T-helper 2 cell treated with Interferon-gamma antibody and Interleukin-4, amounts not matched to agents 5 μg/mL and 100 μg/mL, for 36 hours (primary cell): ENCODE measurements at regions not wholly inside any gene's neighbourhood (a gene's known extent, or its start where the extent isn't known, plus 50 kb on each side); places are given as distances from the start of the nearest gene placed in this dataset.
"Not testable (repeated sequence)": the region's sequence is repeated elsewhere in the genome, so short reads cannot be mapped to it uniquely, and the experiment has no call there.

Experiments used
- DNase-seq: peaks from one replicate; pipeline ENCODE4 v3.0.0; 2021; ENCODE audit warnings: low spot score
- H3K27ac Mint-ChIP-seq: one replicate; pipeline ENCODE4 v1.8.0; 2021; ENCODE audit warnings: mild to moderate bottlenecking, mixed read lengths
- H3K27me3 Mint-ChIP-seq: one replicate; pipeline ENCODE4 v1.8.0; 2021; ENCODE audit warnings: low read depth, mixed read lengths
- H3K36me3 Mint-ChIP-seq: one replicate; pipeline ENCODE4 v1.8.0; 2021; ENCODE audit warnings: low read depth, mixed read lengths
- H3K4me1 Mint-ChIP-seq: one replicate; pipeline ENCODE4 v1.8.0; 2021; ENCODE audit warnings: low read depth, mixed read lengths
- H3K4me3 Mint-ChIP-seq: one replicate; pipeline ENCODE4 v1.8.0; 2022; ENCODE audit warnings: mild to moderate bottlenecking, moderate library complexity, mixed read lengths
- H3K9me3 Mint-ChIP-seq: one replicate; pipeline ENCODE4 v1.8.0; 2021; ENCODE audit warnings: mixed read lengths

- not testable (repeated sequence) for H3K36me3 Mint-ChIP-seq, H3K27ac Mint-ChIP-seq, H3K4me3 Mint-ChIP-seq, DNase-seq, H3K27me3 Mint-ChIP-seq, H3K4me1 Mint-ChIP-seq
- peaks cover 23% of the 10 kb centered on the region for H3K9me3 Mint-ChIP-seq
These were observed 194.3 kb downstream of the SPATA31A6 start for GRCh38 chr9:42377530-42378417.

- Mint-ChIP-seq H3K4me1 (no peaks in the 10 kb centered on the region), H3K4me3 (no peak overlapping the region), H3K27ac (no peak overlapping the region), H3K9me3 (peaks cover 23% of the 10 kb centered on the region), H3K36me3 (no peaks in the 10 kb centered on the region), H3K27me3 (no peaks in the 10 kb centered on the region)
- no peak for DNase-seq
These were observed 195.0 kb downstream of the SPATA31A6 start for GRCh38 chr9:42378418-42378815.

GRCh38 chr9:42379602-42380001, 196.1 kb downstream of the SPATA31A6 start:
- not testable (repeated sequence) for H3K4me1 Mint-ChIP-seq, H3K36me3 Mint-ChIP-seq, DNase-seq, H3K27ac Mint-ChIP-seq, H3K27me3 Mint-ChIP-seq, H3K4me3 Mint-ChIP-seq
- peaks cover 23% of the 10 kb centered on the region for H3K9me3 Mint-ChIP-seq

- not testable (repeated sequence) for H3K27ac Mint-ChIP-seq, H3K27me3 Mint-ChIP-seq, H3K4me1 Mint-ChIP-seq, H3K9me3 Mint-ChIP-seq, DNase-seq, H3K36me3 Mint-ChIP-seq, H3K4me3 Mint-ChIP-seq
These were observed 201.1 kb downstream of the SPATA31A6 start for GRCh38 chr9:42384585-42384984.

GRCh38 chr9:42385574-42386120, 202.2 kb downstream of the SPATA31A6 start:
- not testable (repeated sequence) for H3K4me3 Mint-ChIP-seq, DNase-seq, H3K4me1 Mint-ChIP-seq, H3K36me3 Mint-ChIP-seq, H3K27ac Mint-ChIP-seq, H3K9me3 Mint-ChIP-seq, H3K27me3 Mint-ChIP-seq

GRCh38 chr9:42386477-42386876, 203.0 kb downstream of the SPATA31A6 start:
- DNase-seq, result no peak

GRCh38 chr9:42388146-42388690, 204.8 kb downstream of the SPATA31A6 start:
- Mint-ChIP-seq H3K9me3 (peaks cover 3% of the 10 kb centered on the region), H3K4me1 (no peaks in the 10 kb centered on the region), H3K27me3 (no peaks in the 10 kb centered on the region), H3K27ac (no peak overlapping the region), H3K4me3 (no peak overlapping the region), H3K36me3 (no peaks in the 10 kb centered on the region)
- DNase-seq, result no peak

More at GRCh38 chr9:42386477-42386876, 203.0 kb downstream of the SPATA31A6 start:
- Mint-ChIP-seq H3K36me3 (no peaks in the 10 kb centered on the region), H3K4me3 (no peak overlapping the region), H3K27me3 (no peaks in the 10 kb centered on the region), H3K4me1 (no peaks in the 10 kb centered on the region), H3K27ac (no peak overlapping the region), H3K9me3 (peaks cover 3% of the 10 kb centered on the region)

GRCh38 chr9:42388846-42389245, 205.4 kb downstream of the SPATA31A6 start:
- no peak for DNase-seq
- H3K36me3 Mint-ChIP-seq, result no peaks in the 10 kb centered on the region

GRCh38 chr9:42392773-42393455, 209.5 kb downstream of the SPATA31A6 start:
- DNase-seq, result peak; percentile 27
- not testable (repeated sequence) for H3K36me3 Mint-ChIP-seq

More at GRCh38 chr9:42388846-42389245, 205.4 kb downstream of the SPATA31A6 start:
- Mint-ChIP-seq H3K27me3 (no peaks in the 10 kb centered on the region), H3K4me3 (no peak overlapping the region), H3K4me1 (no peaks in the 10 kb centered on the region), H3K27ac (no peak overlapping the region), H3K9me3 (peaks cover 3% of the 10 kb centered on the region)

GRCh38 chr9:42396318-42396717, 212.9 kb downstream of the SPATA31A6 start:
- Mint-ChIP-seq H3K36me3 (no peaks in the 10 kb centered on the region), H3K27me3 (no peaks in the 10 kb centered on the region), H3K27ac (no peak overlapping the region), H3K9me3 (no peaks in the 10 kb centered on the region), H3K4me1 (no peaks in the 10 kb centered on the region), H3K4me3 (no peak overlapping the region)
- DNase-seq, result no peak

More at GRCh38 chr9:42392773-42393455, 209.5 kb downstream of the SPATA31A6 start:
- H3K9me3 Mint-ChIP-seq, H3K4me1 Mint-ChIP-seq, H3K4me3 Mint-ChIP-seq, H3K27ac Mint-ChIP-seq, H3K27me3 Mint-ChIP-seq: not testable (repeated sequence)

- H3K27ac Mint-ChIP-seq, H3K4me1 Mint-ChIP-seq, H3K9me3 Mint-ChIP-seq: not testable (repeated sequence)
These were observed 213.9 kb downstream of the SPATA31A6 start for GRCh38 chr9:42397336-42397735.

GRCh38 chr9:42402919-42403318, 219.5 kb downstream of the SPATA31A6 start:
- not testable (repeated sequence) for H3K9me3 Mint-ChIP-seq, DNase-seq, H3K27me3 Mint-ChIP-seq, H3K36me3 Mint-ChIP-seq, H3K4me1 Mint-ChIP-seq, H3K4me3 Mint-ChIP-seq, H3K27ac Mint-ChIP-seq

More at GRCh38 chr9:42397336-42397735, 213.9 kb downstream of the SPATA31A6 start:
- H3K4me3 Mint-ChIP-seq, DNase-seq, H3K27me3 Mint-ChIP-seq, H3K36me3 Mint-ChIP-seq: not testable (repeated sequence)

GRCh38 chr9:42409581-42409980, 226.1 kb downstream of the SPATA31A6 start:
- H3K27ac Mint-ChIP-seq, H3K27me3 Mint-ChIP-seq, H3K4me1 Mint-ChIP-seq, H3K4me3 Mint-ChIP-seq, H3K9me3 Mint-ChIP-seq, DNase-seq, H3K36me3 Mint-ChIP-seq: not testable (repeated sequence)

- H3K4me3 Mint-ChIP-seq, H3K27me3 Mint-ChIP-seq, H3K27ac Mint-ChIP-seq, H3K9me3 Mint-ChIP-seq, H3K36me3 Mint-ChIP-seq, DNase-seq, H3K4me1 Mint-ChIP-seq: not testable (repeated sequence)
These were observed 228.9 kb downstream of the SPATA31A6 start for GRCh38 chr9:42412354-42412753.
